GM12874 (cell line): ENCODE measurements at regions not wholly inside any gene's neighbourhood (a gene's known extent, or its start where the extent isn't known, plus 50 kb on each side); places are given as distances from the start of the nearest gene placed in this dataset.

Source experiments
- TF ChIP-seq, protein P1 (sequence below): IDR thresholded peaks from 2 replicates; pipeline ENCODE4 v1.5.1; 2011; ENCODE audit warnings: low read depth, mild to moderate bottlenecking, control low read depth, low read length, moderate library complexity; ENCODE audit not compliant: insufficient read depth

DNA sequence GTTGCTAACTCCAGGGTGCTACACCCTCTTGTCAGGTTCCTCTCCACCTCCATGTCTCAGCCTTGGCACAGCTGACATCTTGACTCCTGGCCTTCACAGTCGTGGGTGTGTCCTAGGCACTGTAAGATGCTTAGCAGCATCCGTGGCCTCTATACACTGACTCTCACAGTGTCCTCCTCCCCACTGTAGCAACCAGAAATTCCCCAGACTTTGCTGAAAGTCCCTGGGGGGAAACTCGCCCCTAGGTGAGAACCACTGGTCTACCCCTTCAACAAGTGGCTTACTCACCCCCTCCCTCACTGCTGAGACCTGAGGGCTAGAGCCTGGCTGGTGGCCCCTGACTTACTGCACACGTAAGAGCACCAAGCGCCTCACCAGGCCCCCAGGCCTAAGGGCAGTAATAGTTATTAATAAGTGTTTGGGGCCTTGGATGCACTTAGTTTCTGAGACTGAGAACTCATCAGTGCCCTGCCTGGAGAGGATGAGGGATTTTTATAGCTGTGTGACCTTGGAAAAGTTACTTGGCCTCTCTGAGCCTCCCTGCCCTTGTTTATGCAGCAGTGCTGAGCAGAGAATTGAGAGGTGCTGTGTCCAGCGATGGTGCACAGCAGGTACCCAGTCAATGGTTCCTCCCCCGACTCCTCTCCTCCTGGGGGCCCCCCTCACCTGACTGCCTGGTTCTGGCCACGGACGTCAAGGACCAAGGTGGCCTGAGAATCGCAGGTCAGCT lies 67.1 kb downstream of the RMI2 start:
- TF ChIP-seq, protein P1, sequence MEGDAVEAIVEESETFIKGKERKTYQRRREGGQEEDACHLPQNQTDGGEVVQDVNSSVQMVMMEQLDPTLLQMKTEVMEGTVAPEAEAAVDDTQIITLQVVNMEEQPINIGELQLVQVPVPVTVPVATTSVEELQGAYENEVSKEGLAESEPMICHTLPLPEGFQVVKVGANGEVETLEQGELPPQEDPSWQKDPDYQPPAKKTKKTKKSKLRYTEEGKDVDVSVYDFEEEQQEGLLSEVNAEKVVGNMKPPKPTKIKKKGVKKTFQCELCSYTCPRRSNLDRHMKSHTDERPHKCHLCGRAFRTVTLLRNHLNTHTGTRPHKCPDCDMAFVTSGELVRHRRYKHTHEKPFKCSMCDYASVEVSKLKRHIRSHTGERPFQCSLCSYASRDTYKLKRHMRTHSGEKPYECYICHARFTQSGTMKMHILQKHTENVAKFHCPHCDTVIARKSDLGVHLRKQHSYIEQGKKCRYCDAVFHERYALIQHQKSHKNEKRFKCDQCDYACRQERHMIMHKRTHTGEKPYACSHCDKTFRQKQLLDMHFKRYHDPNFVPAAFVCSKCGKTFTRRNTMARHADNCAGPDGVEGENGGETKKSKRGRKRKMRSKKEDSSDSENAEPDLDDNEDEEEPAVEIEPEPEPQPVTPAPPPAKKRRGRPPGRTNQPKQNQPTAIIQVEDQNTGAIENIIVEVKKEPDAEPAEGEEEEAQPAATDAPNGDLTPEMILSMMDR, result no peak

DNA sequence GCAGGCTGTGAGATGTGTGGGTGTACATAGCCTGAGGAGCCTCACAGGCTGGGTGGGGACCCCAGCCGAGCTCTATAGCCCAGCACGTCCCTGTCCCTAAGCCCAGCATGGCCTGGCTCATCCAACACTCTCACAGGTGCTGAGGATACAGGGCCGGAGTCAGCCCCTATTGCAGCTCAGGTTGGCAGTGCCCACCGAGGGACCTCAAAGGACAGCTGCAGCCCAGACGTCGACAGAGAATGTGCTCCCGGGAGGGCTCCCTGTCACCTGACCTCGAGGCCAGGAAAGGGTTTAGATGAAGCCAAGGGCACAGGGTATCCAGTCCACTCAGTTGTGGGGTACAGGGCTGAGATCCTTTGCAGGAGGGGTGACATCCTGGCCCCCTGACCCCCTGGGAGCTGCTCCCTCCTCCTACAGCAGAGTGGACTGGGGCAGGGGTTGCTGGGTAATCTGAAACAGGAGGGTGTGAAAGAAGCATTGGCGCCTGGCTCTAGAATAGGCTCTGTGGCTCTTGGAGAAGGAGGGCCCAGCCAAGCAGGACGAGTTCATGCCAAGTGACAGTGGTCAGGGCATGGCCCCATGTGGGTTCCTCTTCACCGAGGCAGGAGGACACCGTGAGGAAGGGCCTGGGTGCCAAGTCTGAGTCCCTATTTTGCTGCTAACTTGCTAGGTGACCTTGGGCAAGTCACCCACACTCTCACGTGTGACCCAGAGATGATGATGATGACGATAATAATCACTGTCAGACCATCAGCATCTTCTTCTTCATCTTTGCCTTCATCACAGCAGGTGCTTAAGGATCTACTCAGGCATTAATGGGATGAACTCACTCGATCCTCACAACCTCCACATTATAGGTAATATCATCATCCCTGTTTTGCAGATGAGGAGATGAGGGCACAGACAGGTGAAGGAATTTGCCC lies 68.0 kb downstream of the RMI2 start:
- TF ChIP-seq, protein P1, result no peak

DNA sequence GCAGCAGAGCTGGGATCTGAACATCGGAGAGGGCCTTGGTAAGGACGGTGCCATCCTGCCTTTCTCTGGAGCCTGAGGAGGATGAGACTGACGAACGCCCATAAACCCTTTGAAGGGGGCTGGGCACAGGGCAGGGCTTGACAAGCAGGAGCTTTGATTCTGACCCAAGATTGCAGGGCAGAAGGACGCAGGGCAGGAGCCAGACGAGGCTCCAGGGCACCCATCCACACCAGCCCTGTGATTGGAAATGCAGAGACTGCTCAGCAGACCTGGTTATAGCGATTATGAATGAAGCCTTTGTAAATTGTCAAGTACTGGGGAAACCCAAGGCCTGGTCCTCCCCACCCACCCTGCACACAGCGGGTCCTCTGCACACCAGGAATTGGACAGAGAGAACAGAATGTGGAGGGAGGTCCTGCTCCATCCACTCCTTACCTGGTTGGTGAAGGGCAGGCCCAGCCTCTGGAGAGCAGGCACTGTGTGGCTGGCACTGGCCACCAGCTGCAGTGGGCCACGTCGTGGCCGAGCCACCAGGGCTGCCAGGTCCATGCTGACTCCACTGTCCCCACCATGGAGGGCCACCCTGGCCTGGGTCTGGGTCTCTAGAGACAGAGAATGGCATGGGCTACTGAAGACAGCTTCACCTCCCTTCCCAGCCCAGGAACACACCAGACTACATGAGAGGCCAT lies 68.8 kb downstream of the RMI2 start:
- TF ChIP-seq, protein P1, result no peak

DNA sequence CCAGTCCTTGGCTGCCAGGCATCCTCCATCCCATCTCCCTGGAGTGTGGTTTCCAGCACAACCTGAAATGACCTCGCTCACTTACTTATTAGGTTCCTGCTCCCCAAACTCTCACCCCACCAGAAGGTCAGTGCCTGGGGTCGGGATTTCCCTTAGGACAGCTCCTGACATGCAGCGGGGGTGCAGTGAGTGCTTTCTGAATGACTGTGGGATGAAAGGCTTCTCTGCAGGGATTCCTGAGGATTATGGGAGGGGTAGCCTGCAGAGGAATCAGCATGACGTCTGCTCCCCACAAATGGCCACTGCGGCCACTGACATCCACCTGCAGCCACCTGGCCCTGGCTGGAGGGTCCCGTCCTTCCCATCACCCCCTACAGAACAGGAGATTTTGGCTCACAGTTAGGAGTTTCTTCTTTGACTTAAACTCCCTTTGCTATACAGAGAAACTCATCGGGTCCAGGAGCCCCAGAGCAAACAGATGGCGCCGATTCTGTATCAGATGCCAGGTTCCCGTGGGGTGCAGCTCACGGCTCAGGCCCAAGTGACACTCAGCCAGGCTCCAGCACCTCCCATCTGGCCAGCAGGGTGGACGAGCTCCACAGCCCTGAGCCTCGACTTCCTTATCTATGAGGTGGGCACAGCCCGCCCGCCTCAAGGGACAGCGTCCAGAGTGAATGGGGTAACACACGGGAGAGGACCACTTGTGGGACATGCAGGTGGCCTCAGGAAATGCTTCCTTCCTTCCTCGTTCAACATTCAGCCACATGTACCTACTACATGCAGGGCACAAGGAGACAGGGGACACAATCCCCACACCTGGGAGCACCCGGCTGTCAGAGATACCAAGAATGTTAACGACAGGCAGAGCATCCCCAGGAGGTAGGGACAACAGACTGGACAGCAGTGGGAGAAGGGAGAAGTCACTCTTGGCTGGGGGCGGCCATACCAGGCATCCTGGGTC lies 69.8 kb downstream of the RMI2 start:
- TF ChIP-seq, protein P1, result no peak

DNA sequence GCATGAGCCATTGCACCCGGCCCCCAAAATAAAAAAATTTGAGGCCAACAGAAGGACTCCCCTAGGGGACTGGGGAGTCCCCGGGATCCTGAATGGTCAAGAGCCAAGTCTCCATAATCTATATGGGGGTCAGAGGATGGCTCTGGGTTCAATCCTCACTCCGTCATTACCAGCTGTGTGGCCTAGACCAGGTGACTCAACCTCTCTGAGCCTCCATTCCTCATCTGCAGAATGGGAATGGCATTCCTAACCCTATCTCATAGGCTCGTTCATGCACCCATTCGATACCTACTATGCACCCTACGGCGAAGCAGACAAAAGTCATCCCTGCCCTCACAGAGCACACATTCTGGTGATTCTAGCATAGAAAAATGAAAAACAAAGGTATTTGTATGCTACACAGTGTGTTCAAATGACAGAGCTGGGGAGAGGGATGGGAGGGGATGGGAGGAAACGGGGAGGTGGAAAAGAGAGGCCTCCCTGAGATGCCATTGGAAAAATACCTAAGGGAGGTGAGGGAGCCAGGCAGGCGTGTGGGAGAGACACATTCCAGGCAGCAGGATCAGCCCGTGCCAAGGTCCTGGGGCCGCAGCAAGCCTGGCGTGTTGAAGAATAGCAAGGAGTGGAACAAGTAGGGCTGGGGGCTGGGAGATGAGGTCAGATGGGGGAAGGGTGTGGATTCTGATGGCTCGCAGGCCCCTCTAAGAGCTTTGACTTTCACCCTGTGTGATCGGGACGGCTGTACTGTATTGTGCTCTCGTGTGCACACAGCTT lies 71.2 kb downstream of the RMI2 start:
- TF ChIP-seq, protein P1, result no peak

DNA sequence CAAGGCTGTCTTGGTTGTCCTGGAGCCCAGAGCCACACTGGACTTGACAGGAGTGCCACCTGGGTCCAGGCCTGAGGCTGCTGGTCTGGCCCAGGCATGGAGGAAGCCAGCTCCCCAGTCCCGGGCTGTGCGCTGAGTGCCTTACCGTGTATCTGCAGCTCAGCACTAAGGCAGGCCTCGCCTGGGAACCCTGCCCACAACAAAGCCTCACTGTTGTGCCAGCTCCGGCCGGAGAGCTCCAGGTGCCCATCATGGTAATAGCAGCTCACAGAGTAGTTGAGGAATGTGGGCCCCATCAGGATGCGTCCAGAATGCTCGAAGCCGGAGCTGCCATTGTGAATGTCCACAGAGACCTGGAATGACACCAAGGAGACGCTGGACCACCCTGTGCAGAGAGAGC lies 72.2 kb downstream of the RMI2 start:
- TF ChIP-seq, protein P1, result no peak
